CD4-positive, alpha-beta T cell treated with Interleukin-10 for 1 hour (primary cell): ENCODE measurements at regions not wholly inside any gene's neighbourhood (a gene's known extent, or its start where the extent isn't known, plus 50 kb on each side); places are given as distances from the start of the nearest gene placed in this dataset.
"Not testable (repeated sequence)": the region's sequence is repeated elsewhere in the genome, so short reads cannot be mapped to it uniquely, and the experiment has no call there.

Source experiments
- DNase-seq: peaks from one replicate; pipeline ENCODE4 v3.0.0-alpha.2; 2020

DNA sequence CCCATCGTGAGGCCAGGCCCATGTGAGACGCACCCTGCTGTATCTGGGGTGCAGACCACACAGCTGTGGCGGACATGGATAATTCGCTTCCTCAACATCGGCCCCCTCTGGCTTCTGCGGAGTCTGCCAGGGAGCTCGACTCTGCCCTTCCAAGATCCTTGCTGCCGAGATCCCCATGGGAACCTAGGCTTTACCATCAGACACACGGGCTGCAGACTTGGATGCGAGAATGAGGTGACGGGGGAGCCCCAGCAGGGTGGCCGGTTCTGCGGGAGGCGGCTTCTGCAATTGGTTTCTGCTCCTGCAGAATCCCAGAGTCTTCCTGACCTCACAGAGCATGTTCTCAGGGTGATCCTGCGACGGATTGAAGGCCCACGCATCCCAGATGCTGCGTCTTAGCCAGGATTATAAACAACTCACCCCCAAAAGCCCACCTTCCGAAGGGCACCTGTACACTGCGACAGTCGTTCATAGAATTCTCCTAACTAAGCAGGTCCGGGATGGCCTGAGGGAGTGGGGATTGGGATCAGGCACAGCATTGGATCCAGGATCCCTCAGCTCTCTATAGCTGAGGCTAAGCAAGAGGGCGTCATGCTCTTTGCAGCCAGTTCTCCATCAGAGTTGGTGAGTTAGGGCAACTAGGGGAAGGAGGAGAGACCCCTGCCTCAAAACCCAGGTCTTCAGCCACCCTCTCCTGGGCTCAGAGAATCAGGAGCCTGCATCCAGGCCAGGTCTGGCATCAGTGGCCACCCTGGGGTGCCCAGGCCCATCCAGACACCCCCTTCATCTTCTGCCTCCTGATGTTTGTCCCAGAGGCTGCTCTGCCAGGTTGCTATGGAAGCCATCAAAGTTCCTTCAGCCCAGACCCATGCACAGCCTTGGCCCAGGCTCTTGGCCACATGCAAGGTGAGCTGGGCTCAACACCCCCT is 74.7 kb upstream of the SNTG2 start:
- DNase-seq: no peak

DNA sequence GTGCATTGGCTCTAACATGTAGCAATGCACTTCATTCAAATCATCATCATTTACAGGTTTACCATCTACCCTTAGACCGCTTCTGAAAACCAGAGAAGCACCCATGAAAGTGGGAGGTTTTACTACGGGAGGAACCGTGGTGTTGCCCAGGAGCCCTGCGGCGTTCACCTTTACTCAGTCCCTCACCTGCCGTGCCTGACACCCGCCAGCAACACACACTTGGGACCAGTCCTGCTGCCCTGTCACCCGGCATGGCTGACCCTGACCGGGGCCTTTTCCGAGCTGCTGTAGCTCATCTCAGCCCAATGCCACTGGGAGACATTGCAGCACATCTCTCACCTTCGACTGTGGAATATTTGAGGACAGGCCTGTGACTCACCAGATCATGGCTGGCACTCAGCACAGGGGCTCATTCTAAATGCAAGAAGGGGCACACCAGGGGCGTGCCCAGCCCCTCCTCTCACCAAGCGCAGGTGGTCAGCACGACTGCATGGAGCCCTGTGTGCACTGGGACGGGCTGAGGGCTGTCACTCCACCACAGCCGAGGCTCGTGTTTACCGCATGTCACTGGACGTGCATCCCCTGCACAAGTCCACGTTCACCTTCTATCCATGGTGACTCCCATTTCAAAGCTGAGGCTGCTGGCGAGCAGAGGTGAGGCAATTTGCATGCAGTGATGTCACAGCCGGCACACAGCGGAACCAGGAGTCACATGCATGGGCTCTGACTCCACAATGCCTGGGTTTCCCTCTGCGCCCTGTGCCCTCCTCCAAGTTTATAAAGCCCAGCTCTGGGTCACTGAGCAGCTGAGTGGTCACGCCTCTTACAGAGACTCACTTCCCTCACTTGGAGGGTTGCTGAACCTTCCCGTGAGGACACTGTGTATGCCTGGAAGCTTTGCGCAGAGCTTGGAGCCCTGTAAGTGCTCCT is 76.7 kb upstream of the SNTG2 start:
- no peak for DNase-seq

DNA sequence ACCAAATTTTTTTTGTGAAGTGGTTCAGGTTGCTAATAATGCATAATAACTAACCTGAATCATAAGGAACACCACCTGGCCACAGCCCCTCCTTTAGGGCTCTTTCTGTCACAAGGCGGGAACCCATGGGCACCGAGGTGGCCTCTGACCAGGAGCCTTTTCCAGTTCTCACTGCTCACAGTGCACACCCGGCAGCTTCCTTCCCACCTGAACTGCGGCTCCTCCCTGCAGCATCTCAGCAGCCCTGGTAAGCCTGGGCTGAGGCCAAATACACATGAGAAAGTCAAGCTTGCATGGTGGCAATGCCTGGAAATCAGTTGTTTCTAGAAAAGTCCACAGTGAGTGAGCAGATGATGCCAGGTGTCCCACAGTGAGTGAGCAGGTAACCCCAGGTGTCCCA is 77.6 kb upstream of the SNTG2 start:
- no peak for DNase-seq

DNA sequence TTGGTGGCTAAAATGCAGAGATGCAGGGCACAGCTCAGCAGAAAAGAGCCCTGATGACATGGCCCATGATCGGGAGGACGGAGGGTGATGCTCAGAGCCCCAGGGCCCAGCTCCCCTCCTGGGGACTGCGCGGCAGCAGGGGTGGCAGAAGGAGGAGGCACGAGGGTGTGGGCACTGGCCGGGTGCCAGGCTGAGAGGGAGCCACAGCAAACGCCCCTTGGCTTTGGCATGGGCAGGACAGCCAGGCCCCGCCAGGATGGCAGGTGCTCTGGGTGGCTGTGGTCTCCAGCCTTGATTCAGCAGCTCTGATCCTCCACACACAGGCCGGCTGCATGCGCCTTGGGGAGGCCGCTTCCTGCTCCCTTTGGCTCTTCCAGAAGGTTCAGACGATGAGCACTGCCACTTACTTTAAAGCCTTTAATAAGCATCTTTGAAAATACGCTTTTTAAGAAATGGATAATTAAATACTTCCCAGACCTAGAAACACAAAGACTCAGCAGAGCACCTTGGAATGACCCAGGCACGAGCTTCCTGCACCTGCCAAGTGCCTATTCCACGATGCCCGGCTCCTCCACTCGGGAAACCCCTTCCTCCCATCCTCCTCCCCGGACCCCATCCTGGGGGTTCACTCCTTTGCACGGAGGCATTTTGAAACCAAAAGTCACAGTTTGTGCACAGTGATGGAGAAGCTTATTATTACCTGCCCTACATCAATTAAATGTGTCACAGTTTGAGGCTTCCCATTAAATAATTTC is 78.5 kb upstream of the SNTG2 start:
- DNase-seq: no peak

DNA sequence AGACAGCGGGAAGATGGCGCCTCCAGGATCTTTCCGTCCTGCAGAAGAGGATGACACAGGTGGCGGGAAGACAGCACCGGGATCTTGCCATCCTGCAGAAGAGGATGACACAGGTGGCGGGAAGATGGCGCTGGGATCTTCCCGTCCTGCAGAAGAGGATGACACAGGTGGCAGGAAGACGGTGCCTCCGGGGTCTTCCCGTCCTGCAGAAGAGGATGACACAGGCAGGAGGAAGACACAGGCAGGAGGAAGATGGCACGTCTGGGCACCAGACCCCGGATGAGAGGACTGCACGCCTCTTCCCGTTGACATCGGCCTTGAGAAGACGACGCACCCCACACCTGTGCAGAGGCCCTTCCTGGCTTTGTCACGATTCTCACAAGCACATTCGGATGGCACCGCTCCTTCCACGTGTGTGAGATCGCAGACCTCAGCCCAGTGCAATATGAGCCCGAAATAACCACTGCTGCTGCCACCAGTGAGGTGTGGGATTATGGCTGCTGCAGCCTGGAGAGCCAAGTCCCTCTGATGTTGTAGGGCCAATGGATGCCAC is 79.4 kb upstream of the SNTG2 start:
- DNase-seq: no peak

DNA sequence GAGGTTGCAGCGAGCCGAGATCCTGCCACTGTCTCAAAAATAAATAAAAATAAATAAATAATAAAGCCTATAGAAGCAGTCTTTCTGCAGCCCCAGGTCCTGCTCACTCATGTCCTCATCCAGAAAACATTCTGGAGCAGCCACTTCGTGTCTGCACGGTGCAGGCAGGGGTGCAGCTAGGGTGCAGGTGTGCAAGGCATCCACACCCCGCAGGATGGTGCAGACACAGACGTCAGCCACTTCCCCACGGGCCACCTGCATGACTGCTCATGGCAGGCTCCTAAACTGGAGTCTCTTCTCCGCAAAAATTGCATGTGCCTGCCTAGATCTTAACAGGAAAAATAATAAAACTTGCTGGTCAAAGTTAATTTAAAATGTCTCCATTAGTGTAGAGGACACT is 80.2 kb upstream of the SNTG2 start:
- DNase-seq: no peak

DNA sequence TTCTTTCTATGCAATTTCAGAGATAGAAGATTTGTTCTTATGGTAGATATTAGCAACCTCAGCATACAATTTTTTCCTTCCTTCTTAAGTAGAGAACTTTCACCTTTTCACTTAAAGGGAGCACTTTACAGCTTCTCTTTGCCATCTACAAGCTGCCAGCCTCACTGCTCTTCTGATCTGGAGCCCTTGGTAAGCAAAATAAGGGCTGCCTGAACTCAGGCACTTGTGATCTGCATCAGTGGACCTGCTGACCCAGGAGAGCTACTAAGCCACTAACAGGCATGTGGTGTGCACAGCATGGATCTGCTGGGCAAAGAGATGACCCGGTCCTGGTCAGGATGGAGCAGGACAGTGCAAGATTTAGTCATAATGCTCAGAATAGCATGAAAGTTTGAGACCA is 80.8 kb upstream of the SNTG2 start:
- DNase-seq: no peak

DNA sequence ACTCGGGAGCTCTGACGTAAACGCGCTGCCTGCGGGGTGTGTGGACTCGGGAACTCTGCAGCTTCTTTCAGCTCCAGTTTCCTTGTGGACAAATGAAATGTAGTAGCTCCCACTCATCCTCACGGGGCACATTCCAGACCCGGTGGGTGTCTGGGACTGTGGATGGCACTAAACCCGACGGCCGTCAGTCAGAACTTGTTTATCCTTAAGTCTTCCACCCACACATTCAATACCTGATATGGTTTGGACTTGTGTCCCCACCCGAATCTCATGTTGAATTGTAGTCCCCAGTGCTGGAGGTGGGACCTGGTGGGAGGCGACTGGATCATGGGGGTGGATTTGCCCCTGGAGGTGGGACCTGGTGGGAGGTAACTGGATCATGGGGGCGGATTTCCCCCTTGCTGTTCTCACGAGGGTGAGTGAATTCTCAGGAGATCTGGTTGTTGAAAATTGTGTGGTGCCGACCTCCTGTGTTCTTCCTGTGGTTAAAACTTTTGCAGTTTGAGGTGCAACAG is 81.2 kb upstream of the SNTG2 start:
- DNase-seq: no peak

DNA sequence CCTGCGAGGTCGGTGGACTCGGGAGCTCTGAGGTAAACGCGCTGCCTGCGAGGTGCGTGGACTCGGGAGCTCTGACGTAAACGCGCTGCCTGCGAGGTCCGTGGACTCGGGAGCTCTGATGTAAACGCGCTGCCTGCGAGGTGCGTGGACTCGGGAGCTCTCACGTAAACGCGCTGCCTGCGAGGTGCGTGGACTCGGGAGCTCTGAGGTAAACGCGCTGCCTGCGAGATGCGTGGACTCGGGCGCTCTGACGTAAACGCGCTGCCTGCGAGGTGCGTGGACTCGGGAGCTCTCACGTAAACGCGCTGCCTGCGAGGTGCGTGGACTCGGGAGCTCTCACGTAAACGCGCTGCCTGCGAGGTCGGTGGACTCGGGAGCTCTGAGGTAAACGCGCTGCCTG is 81.8 kb upstream of the SNTG2 start:
- not testable (repeated sequence) for DNase-seq

DNA sequence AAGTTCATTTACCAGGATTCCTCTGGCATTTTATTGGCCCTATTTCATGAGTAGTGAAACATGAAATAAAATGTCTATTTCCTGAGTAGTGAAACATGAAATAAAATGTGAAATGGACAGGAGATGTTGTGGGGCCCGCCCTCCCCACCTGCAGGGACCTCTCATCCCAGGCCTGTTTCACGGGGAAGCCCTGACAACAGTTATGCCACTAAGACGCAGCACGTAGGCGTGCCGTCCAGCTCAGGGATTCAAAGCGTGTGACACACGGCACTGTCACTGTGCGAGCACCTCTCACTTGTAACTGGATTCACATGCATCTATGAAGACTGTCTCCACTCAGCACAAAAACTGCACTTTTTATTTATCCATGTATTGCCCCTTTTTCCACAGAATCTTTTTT is 83.4 kb upstream of the SNTG2 start:
- DNase-seq: no peak

DNA sequence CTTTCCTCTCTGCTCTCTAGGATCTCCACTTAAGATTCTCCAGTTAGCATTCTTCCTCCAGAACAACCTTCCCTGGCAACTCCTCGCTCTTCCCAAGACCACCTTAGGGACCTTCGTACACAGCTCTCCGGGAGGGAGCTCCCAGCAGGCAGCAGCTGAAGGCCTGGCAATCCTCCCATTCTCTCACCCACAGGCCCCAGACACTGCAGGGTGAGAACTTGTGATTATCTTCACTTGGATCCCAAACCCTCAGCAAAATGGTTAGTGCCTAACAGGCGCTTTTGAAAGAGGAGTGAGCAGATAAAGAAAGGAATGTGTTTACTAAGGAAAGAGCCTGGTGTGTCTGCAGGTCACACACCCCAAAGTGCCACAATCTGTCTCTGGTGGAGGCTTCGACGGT is 83.8 kb upstream of the SNTG2 start:
- no peak for DNase-seq

DNA sequence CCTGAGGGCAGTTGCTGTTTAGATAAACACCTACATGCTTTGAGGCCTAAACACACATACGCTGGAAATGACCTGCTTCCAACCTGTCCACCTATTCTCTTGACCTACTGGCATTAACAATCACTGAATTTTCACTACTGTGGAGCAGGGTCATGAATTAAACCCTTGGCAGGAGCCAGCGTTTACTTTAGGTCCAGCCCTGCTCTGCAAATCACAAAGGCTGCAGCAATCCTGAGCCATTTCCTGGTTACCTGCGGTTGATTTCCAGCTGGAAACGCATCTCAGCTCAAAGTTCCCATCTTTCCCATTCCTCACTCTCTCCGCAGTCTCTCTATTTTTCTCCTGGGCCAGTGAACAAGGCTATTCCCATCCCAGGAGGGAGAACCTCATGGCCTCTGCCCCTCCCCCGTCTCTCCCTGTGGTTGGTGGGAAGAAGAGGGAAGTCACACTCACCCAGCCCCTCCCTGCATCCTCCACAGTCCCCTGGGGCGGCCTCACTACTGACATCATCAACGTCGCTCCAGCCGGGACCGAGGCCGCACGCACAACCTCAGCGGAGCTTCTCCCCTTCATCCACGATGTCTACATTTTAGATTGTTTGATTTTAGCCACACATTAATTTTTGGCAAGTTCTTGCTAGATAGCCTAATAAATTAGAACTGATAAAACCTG is 84.5 kb upstream of the SNTG2 start:
- DNase-seq: no peak

DNA sequence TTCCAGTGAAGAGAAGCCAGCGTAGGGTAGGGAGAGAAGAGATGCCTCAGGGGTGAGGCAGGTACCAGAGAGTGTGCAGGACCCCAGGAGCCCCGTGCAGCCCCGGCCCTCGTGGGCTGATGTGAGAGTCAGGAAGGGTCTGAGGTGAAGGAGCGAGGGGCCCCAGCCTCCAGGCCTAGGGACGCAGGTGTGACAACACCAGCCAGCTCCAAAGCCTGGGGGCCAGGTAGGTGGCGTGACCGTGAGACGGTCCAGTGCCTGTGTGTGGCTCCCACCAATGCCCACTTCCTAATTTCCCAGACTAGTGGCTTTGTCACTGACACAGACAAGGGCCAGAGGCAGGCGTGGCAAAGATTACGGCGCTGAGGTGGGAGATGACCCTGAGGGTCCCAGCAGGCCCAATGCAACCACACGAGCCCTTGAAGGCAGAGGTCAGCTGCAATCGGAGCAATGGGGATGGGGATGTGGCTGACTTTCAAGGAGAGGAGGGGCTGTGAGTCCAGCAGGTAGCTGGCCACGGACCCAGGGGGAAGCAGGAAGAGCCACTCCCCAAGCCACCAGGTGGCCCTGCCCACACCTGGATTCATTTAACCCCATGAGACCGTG is 86.0 kb upstream of the SNTG2 start:
- DNase-seq: no peak

DNA sequence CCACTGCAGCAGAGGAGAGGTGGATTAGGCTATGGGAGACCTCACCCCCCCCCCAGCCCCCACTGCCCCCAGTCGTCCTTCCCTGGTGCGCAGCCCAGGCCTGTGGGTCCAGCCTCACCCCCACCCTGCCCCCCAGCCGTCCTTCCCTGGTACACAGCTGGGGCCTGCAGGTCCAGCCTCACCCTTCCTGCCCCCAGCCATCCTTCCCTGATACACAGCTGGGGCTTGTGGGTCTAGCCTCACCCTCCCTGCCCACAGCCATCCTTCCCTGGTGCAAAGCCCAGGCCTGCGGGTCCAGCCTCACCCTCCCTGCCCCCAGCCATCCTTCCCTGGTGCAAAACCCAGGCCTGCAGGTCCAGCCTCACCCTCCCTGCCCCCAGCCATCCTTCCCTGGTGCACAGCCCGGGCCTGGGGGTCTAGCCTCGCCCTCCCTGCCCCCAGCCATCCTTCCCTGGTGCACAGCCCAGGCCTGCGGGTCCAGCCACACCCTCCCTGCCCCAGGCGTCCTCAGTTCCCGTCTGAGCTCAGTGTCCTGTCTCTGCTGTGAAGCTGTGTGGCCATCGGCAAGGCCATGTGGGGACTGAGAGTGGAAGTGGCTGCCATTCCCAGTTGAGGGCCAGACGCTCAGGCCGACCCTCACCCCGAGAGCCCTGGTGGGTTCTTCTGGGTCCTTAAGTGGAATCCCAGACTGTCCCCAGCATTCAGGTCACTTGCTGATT is 86.8 kb upstream of the SNTG2 start:
- DNase-seq: no peak

DNA sequence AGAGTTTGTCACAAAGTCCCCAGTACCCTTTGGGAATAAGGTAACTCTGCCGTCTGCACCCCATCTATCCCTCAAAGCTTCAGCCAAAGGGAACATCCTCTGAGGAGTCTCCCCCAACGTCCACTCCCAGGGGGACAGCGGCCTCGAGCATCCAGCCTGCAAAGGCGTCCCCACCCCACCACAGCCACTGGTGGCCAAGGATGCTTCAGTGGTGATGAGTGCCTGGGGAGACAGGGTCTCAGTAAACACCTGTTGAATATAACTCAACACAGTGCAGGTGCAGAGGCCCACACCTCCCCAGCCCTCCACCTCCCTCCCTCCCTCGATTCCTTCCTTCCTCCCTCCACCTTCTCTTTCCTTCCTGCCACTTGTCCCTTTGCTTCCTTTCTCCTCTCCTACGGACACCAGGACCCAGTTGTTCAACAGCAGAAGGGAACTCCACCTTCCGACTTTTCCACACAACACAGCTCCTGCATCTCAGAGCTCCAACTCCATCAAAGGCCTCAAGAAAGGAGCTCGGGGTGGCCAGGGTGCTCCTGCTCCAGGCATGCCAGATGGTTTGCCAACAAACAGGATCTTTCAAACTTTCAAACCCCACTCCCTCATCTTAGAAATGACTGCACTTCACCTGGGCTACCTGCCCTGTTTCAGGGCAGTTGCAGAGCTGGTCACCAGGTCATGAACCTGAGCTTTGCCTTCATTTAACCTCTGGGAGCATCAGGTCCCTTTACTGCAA is 87.8 kb upstream of the SNTG2 start:
- DNase-seq: no peak

DNA sequence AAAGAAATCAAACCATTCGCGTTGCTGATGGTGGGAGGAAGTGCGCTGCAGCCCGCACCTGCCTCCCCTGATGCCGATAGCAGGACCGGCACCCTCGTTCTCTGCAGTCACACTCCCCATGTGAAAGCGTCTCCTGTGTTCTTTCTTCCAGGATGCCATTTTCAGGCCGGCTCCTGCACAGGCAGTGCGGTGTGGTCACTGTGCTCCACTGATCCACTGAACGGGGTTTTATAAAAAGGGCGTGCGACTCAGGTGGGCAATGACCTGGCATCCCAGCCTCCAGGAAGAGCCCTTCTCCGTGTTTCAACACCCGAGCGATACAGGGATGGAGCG is 88.3 kb upstream of the SNTG2 start:
- DNase-seq: no peak

DNA sequence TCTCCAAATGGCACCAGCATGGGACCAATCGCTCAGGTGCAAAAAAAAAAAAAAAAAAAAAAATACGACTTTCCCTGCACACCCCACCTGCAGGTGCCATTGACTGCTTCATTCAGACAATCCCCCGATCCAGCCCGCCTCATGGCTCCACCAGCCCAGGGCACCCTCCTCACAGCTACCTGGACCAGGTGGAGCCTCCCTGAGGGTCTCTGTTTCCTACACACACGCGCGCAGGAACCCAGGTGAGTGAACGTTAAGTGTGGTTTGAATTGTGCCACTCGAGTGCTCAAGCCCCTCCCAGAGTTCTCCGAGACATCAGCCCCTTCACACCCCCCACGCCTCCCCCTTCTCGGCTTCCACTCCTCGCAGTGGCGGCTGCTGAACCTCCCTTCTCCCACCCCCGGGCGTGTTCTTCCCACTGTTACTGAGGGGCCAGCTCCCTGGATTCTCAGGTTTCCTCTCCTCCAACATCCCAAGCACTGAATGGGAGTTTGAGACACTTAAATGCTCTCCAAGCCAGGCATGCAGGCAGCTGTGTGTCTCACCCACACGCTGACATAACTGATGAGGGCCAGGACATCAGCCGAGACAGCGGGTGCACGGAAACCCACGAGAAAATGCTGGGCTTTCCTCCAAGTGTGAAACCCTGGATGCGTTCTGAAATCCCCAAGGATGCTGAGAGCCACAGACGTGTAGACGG is 88.8 kb upstream of the SNTG2 start:
- no peak for DNase-seq

DNA sequence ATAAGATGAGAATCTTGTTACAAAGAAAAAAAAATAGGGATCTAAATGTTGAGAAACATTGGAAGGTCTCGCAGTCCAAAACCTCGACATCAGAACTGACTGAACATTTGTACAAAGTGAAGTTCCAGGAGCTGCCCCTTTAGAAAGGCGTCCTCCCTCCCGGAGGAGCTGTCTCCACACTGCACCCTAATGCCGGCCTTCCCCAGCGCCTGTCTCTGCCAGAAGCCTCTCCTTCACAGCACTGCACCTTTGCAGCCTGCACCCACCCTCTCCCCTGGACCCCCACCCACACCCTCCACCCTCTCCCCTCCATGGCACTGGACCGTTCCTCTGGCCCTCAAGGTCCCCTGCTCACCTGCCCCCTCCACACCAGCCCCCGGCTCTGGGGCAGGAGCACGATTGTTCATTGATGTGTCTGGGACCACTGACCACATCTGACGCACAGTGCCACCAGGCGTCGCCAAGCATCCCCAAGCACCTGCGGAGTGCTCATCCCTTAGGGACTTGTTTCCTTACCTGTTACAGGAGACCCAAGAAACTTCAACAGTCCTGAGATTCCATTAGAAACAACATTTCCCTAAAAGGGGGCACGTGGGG is 90.3 kb upstream of the SNTG2 start:
- no peak for DNase-seq

DNA sequence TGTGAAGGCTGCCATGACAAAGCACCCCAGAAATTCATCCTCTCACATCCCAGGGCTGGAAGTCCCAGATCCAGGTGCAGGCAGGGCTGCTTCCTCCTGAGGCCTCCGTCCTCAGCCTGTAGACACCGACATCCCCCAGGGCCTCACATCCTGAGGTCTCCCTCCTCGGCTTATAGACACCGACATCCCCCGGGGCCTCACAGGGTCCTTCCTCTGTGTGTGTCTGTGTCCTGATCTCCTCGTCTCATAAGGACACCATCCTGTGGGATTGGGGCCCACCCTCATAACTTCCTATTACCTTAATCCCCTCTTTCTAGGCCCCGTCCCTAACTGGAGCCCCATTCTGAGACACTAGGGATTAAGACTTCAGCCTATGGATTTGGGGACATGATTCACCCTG is 92.0 kb upstream of the SNTG2 start:
- DNase-seq: no peak
